Activated CD4-positive, alpha-beta T cell treated with anti-CD3 and anti-CD28 coated beads, Interleukin-2, amount 50 U/mL, for 48 hours (primary cell): ENCODE measurements at regions not wholly inside any gene's neighbourhood (a gene's known extent, or its start where the extent isn't known, plus 50 kb on each side); places are given as distances from the start of the nearest gene placed in this dataset.

Experiments
- DNase-seq, 2 experiments: peaks; one replicate each; pipeline ENCODE4 v3.0.0-alpha.2; 2020

GRCh38 chr3:29072611-29073010 is 208.3 kb upstream of the RBMS3 start:
- no peak for DNase-seq

- no peak for DNase-seq
Measured at GRCh38 chr3:29077356-29077755, 203.5 kb upstream of the RBMS3 start.

- no peak for DNase-seq
Measured at GRCh38 chr3:29079358-29079757, 201.5 kb upstream of the RBMS3 start.

GRCh38 chr3:29080967-29081366 is 199.9 kb upstream of the RBMS3 start:
- no peak for DNase-seq

GRCh38 chr3:29083081-29083480 is 197.8 kb upstream of the RBMS3 start:
- no peak for DNase-seq

GRCh38 chr3:29083676-29084075 is 197.2 kb upstream of the RBMS3 start:
- no peak for DNase-seq

- no peak for DNase-seq
Measured at GRCh38 chr3:29088579-29088978, 192.3 kb upstream of the RBMS3 start.

- no peak for DNase-seq
Measured at GRCh38 chr3:29090912-29091597, 189.8 kb upstream of the RBMS3 start.

- DNase-seq: no peak
Measured at GRCh38 chr3:29091599-29092189, 189.2 kb upstream of the RBMS3 start.

- no peak for DNase-seq
Measured at GRCh38 chr3:29092348-29092747, 188.5 kb upstream of the RBMS3 start.

GRCh38 chr3:29099296-29099695 is 181.6 kb upstream of the RBMS3 start:
- DNase-seq: no peak

- no peak for DNase-seq
Measured at GRCh38 chr3:29099775-29100174, 181.1 kb upstream of the RBMS3 start.

- DNase-seq: no peak
Measured at GRCh38 chr3:29100292-29100691, 180.6 kb upstream of the RBMS3 start.

- no peak for DNase-seq
Measured at GRCh38 chr3:29128001-29128400, 152.9 kb upstream of the RBMS3 start.

- DNase-seq: peak; percentile 0 to 7
Measured at GRCh38 chr3:29137601-29138000, 143.3 kb upstream of the RBMS3 start.

- DNase-seq: no peak
Measured at GRCh38 chr3:29138171-29138570, 142.7 kb upstream of the RBMS3 start.

GRCh38 chr3:29140666-29141065 is 140.2 kb upstream of the RBMS3 start:
- DNase-seq: no peak

- DNase-seq: no peak
Measured at GRCh38 chr3:29141197-29141917, 139.5 kb upstream of the RBMS3 start.

GRCh38 chr3:29141918-29142275 is 139.0 kb upstream of the RBMS3 start:
- no peak for DNase-seq

GRCh38 chr3:29143151-29143550 is 137.7 kb upstream of the RBMS3 start:
- DNase-seq: no peak

- DNase-seq: no peak
Measured at GRCh38 chr3:29144361-29144760, 136.5 kb upstream of the RBMS3 start.

GRCh38 chr3:29144807-29145206 is 136.1 kb upstream of the RBMS3 start:
- no peak for DNase-seq

- no peak for DNase-seq
Measured at GRCh38 chr3:29145360-29145759, 135.5 kb upstream of the RBMS3 start.

- no peak for DNase-seq
Measured at GRCh38 chr3:29152379-29152778, 128.5 kb upstream of the RBMS3 start.
